Urothelium cell line (cell line): ENCODE measurements at regions not wholly inside any gene's neighbourhood (a gene's known extent, or its start where the extent isn't known, plus 50 kb on each side); places are given as distances from the start of the nearest gene placed in this dataset.
A peak's percentile ranks its signal among the peaks of the same experiment; 100 is the strongest.

Experiments
- DNase-seq: peaks from one replicate; pipeline ENCODE4 v3.0.0; 2011; ENCODE audit warnings: low spot score, mixed read lengths
- FAIRE-seq: peaks from 2 replicates; lab custom pipeline; 2011; peaks lifted over from hg19 to GRCh38; lab: Jason Lieb, UNC

GRCh38 chr20:51165131-51165530, 142.2 kb upstream of the KCNG1 start:
- FAIRE-seq (no peak), DNase-seq (no peak)

- no peak for FAIRE-seq
- no peak for DNase-seq
Measured at GRCh38 chr20:51164731-51165130, 141.8 kb upstream of the KCNG1 start.

GRCh38 chr20:51163996-51164600, 141.2 kb upstream of the KCNG1 start:
- FAIRE-seq (no peak), DNase-seq (no peak)

- DNase-seq (no peak), FAIRE-seq (no peak)
Measured at GRCh38 chr20:51162015-51162414, 139.1 kb upstream of the KCNG1 start.

- FAIRE-seq (no peak), DNase-seq (no peak)
Measured at GRCh38 chr20:51160821-51161220, 137.9 kb upstream of the KCNG1 start.

- no peak for FAIRE-seq
Measured at GRCh38 chr20:51159981-51160380, 137.1 kb upstream of the KCNG1 start.

GRCh38 chr20:51159303-51159702, 136.4 kb upstream of the KCNG1 start:
- FAIRE-seq (no peak), DNase-seq (no peak)

More at GRCh38 chr20:51159981-51160380, 137.1 kb upstream of the KCNG1 start:
- DNase-seq = no peak

- no peak for FAIRE-seq
- DNase-seq = no peak
Measured at GRCh38 chr20:51158226-51158625, 135.3 kb upstream of the KCNG1 start.

- FAIRE-seq (no peak), DNase-seq (no peak)
Measured at GRCh38 chr20:51156041-51156982, 133.4 kb upstream of the KCNG1 start.

- FAIRE-seq (no peak), DNase-seq (no peak)
Measured at GRCh38 chr20:51154708-51155690, 132.1 kb upstream of the KCNG1 start.

- DNase-seq (no peak), FAIRE-seq (peak; percentile 67)
Measured at GRCh38 chr20:51153867-51154707, 131.2 kb upstream of the KCNG1 start.

GRCh38 chr20:51148941-51149340, 126.0 kb upstream of the KCNG1 start:
- DNase-seq (no peak), FAIRE-seq (no peak)

- no peak for DNase-seq
- no peak for FAIRE-seq
Measured at GRCh38 chr20:51144476-51144875, 121.6 kb upstream of the KCNG1 start.

- FAIRE-seq (no peak), DNase-seq (no peak)
Measured at GRCh38 chr20:51143652-51144051, 120.7 kb upstream of the KCNG1 start.

- FAIRE-seq = no peak
- no peak for DNase-seq
Measured at GRCh38 chr20:51142448-51142847, 119.5 kb upstream of the KCNG1 start.

GRCh38 chr20:51140671-51141070, 117.8 kb upstream of the KCNG1 start:
- FAIRE-seq = no peak
- no peak for DNase-seq

- DNase-seq (no peak), FAIRE-seq (no peak)
Measured at GRCh38 chr20:51139891-51140290, 117.0 kb upstream of the KCNG1 start.

- no peak for DNase-seq
- no peak for FAIRE-seq
Measured at GRCh38 chr20:51138576-51138975, 115.7 kb upstream of the KCNG1 start.

- DNase-seq = no peak
- no peak for FAIRE-seq
Measured at GRCh38 chr20:51137461-51137860, 114.6 kb upstream of the KCNG1 start.
